BE2C (cell line): ENCODE measurements at regions not wholly inside any gene's neighbourhood (a gene's known extent, or its start where the extent isn't known, plus 50 kb on each side); places are given as distances from the start of the nearest gene placed in this dataset.

ENCODE experiments used
- DNase-seq: peaks from one replicate; pipeline ENCODE4 v3.0.0-alpha.2; 2020
- H3K27me3 ChIP-seq: fragments of 250-450 bp; sonication (Bioruptor Pico); 2 replicates; pipeline ENCODE4 v1.5.1; 2020; ENCODE audit warnings: mild to moderate bottlenecking
- H3K36me3 ChIP-seq: fragments of 250-450 bp; sonication (Bioruptor Pico); 2 replicates; pipeline ENCODE4 v1.5.1; 2020; ENCODE audit warnings: mild to moderate bottlenecking
- H3K4me1 ChIP-seq: fragments of 250-450 bp; sonication (Bioruptor Pico); 2 replicates; pipeline ENCODE4 v1.5.1; 2020
- H3K4me3 ChIP-seq: 2 replicates; pipeline ENCODE4 v1.5.1; 2011; ENCODE audit warnings: low read depth, low read length
- H3K9me3 ChIP-seq: fragments of 250-450 bp; sonication (Bioruptor Pico); 2 replicates; pipeline ENCODE4 v1.5.1; 2020
- TF ChIP-seq, protein P1 (sequence below): IDR thresholded peaks from 2 replicates; pipeline ENCODE4 v1.5.1; 2012; ENCODE audit warnings: mild to moderate bottlenecking, low read depth, low read length

GRCh38 chr1:163706915-163707314 lies 385.2 kb downstream of the NUF2 start:
- no peak overlapping the region for H3K4me3 ChIP-seq
- H3K4me1 ChIP-seq: no peaks in the 10 kb centered on the region
- no peak for DNase-seq
- TF ChIP-seq, protein P1, sequence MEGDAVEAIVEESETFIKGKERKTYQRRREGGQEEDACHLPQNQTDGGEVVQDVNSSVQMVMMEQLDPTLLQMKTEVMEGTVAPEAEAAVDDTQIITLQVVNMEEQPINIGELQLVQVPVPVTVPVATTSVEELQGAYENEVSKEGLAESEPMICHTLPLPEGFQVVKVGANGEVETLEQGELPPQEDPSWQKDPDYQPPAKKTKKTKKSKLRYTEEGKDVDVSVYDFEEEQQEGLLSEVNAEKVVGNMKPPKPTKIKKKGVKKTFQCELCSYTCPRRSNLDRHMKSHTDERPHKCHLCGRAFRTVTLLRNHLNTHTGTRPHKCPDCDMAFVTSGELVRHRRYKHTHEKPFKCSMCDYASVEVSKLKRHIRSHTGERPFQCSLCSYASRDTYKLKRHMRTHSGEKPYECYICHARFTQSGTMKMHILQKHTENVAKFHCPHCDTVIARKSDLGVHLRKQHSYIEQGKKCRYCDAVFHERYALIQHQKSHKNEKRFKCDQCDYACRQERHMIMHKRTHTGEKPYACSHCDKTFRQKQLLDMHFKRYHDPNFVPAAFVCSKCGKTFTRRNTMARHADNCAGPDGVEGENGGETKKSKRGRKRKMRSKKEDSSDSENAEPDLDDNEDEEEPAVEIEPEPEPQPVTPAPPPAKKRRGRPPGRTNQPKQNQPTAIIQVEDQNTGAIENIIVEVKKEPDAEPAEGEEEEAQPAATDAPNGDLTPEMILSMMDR: no peak
- H3K36me3 ChIP-seq: no peaks in the 10 kb centered on the region
- H3K27me3 ChIP-seq: no peaks in the 10 kb centered on the region
- no peaks in the 10 kb centered on the region for H3K9me3 ChIP-seq

GRCh38 chr1:163709636-163710035 lies 387.9 kb downstream of the NUF2 start:
- no peak for DNase-seq
- TF ChIP-seq, protein P1: no peak
- Histone ChIP-seq H3K27me3 (no peaks in the 10 kb centered on the region), H3K36me3 (no peaks in the 10 kb centered on the region), H3K4me1 (no peaks in the 10 kb centered on the region), H3K9me3 (no peaks in the 10 kb centered on the region), H3K4me3 (no peak overlapping the region)

DNA sequence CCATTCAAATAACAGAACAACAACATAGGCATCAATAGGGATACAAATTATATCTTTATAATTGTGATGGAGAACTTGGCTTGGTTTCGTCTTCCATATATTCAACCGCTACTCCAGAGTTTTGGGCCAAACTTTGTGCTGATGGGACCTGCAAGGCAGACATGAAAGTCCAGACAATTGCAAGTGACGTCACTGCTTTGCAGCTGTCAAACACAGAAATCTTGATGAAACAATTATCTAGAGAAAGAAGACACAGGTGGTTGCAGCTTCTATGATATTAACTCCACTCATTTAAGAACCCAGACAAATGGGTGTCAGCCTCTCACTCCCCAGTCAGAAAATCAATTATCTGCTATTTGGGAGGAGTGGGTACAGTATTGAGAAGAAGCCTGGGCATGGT lies 390.6 kb downstream of the NUF2 start:
- H3K4me3 ChIP-seq: no peak overlapping the region
- H3K27me3 ChIP-seq: no peaks in the 10 kb centered on the region
- TF ChIP-seq, protein P1: no peak
- no peaks in the 10 kb centered on the region for H3K9me3 ChIP-seq
- no peaks in the 10 kb centered on the region for H3K4me1 ChIP-seq
- no peak for DNase-seq
- no peaks in the 10 kb centered on the region for H3K36me3 ChIP-seq

- TF ChIP-seq, protein P1: no peak
- no peak for DNase-seq
- no peaks in the 10 kb centered on the region for H3K9me3 ChIP-seq
Observed at GRCh38 chr1:163720294-163720693, 398.5 kb downstream of the NUF2 start.

DNA sequence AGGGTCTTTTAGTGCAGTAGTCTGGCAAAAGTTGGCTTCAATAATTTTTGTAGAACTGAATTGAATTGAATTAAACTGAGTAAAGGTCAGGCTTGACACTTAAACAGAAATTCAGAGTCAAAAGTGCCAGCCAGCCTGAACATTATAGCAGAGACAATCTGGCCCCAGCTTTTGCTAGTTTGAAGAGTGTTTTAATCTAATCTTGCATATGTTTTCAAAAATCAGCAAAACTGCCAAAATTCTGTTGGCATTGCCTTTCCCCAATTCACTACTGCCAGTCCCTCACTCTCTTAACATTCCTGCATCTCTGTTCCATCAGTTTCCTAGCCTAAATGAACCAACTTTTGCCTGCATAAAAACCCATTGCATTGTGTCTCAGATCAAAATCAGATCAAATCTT lies 403.8 kb downstream of the NUF2 start:
- Histone ChIP-seq H3K27me3 (0 out of 2 replicates have a peak, but pooled peaks cover under 1% of the 10 kb centered on the region), H3K4me3 (no peak overlapping the region), H3K36me3 (no peaks in the 10 kb centered on the region), H3K9me3 (no peaks in the 10 kb centered on the region), H3K4me1 (no peaks in the 10 kb centered on the region)
- no peak for DNase-seq
- TF ChIP-seq, protein P1: no peak

More at GRCh38 chr1:163720294-163720693, 398.5 kb downstream of the NUF2 start:
- no peaks in the 10 kb centered on the region for H3K4me1 ChIP-seq
- no peak overlapping the region for H3K4me3 ChIP-seq
- no peaks in the 10 kb centered on the region for H3K36me3 ChIP-seq
- H3K27me3 ChIP-seq: no peaks in the 10 kb centered on the region

DNA sequence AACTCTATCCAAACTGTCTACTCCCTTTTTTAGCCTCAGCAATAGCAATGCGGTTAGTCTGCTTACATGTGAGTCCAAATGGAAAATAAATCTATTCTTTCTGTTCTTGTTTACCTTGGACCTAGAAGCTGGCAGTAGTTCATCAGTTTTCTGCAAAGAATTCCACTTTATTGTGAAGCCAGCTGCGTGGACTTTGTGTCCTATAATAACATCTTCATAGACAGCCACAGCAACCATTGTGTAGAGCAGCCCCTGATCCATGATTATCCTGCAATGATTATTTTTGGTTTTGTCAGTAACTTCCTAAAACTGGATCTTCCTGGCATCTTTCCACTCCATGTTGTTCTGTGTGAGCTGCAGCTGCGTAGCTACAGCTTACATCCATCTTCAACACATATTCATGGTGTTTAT lies 408.7 kb downstream of the NUF2 start:
- 0 out of 2 replicates have a peak, but pooled peaks cover 3% of the 10 kb centered on the region for H3K27me3 ChIP-seq
- no peaks in the 10 kb centered on the region for H3K9me3 ChIP-seq
- no peaks in the 10 kb centered on the region for H3K4me1 ChIP-seq
- H3K36me3 ChIP-seq: no peaks in the 10 kb centered on the region
- TF ChIP-seq, protein P1: no peak
- H3K4me3 ChIP-seq: no peak overlapping the region
- DNase-seq: no peak
